ENCODE measurements at regions not wholly inside any gene's neighbourhood (a gene's known extent, or its start where the extent isn't known, plus 50 kb on each side); places are given as distances from the start of the nearest gene placed in this dataset.

GRCh38 chr7:118737935-118738334 is 513.4 kb downstream of the ANKRD7 start:
- ChIA-PET CTCF (no interaction called here), POLR2A (ENCODE audit: low non-redundant PET) (no interaction called here)
- no peak overlapping the region for H3K4me3 ChIP-seq (ENCODE audit: low read depth, low read length, poor library complexity, severe bottlenecking)
- no peaks in the 10 kb centered on the region for H3K36me3 ChIP-seq (ENCODE audit: insufficient read depth, low read length, poor library complexity, severe bottlenecking)
- no peak overlapping the region for H3K27ac ChIP-seq (ENCODE audit: low read depth, low read length, poor library complexity, severe bottlenecking)
- BruUV-seq (replicated peaks): no TSS peak
- no peaks in the 10 kb centered on the region for H3K27me3 ChIP-seq (replicated peaks; ENCODE audit: insufficient read depth, low read depth, low read length, poor library complexity)
- no peaks in the 10 kb centered on the region for H3K9me3 ChIP-seq (ENCODE audit: low read depth, low read length, poor library complexity, severe bottlenecking)
- H3K4me1 ChIP-seq (ENCODE audit: insufficient read depth, low read length, poor library complexity, severe bottlenecking): no peaks in the 10 kb centered on the region
- no peak for DNase-seq (ENCODE audit: low spot score)
- TF ChIP-seq EZH2 (IDR thresholded peaks at IDR 0.05; ENCODE audit: borderline replicate concordance, low read depth, low read length, poor library complexity, severe bottlenecking) (no peak), CTCF (conservative IDR thresholded peaks at IDR 0.05; ENCODE audit: low read depth, low read length) (no peak)
- intact Hi-C loops (cut with micrococcal nuclease; ENCODE audit: unreplicated experiment): no loop called here

- ChIA-PET POLR2A (ENCODE audit: low non-redundant PET) (no interaction called here), CTCF (no interaction called here)
- H3K4me3 ChIP-seq (ENCODE audit: low read depth, low read length, poor library complexity, severe bottlenecking): no peak overlapping the region
- no peak overlapping the region for H3K27ac ChIP-seq (ENCODE audit: low read depth, low read length, poor library complexity, severe bottlenecking)
- no peaks in the 10 kb centered on the region for H3K4me1 ChIP-seq (ENCODE audit: insufficient read depth, low read length, poor library complexity, severe bottlenecking)
- no peaks in the 10 kb centered on the region for H3K9me3 ChIP-seq (ENCODE audit: low read depth, low read length, poor library complexity, severe bottlenecking)
- no peaks in the 10 kb centered on the region for H3K36me3 ChIP-seq (ENCODE audit: insufficient read depth, low read length, poor library complexity, severe bottlenecking)
- no TSS peak for BruUV-seq (replicated peaks)
- intact Hi-C loops (cut with micrococcal nuclease; ENCODE audit: unreplicated experiment): no loop called here
- H3K27me3 ChIP-seq (replicated peaks; ENCODE audit: insufficient read depth, low read depth, low read length, poor library complexity): no peaks in the 10 kb centered on the region
- no peak for DNase-seq (ENCODE audit: low spot score)
- TF ChIP-seq EZH2 (IDR thresholded peaks at IDR 0.05; ENCODE audit: borderline replicate concordance, low read depth, low read length, poor library complexity, severe bottlenecking) (no peak), CTCF (conservative IDR thresholded peaks at IDR 0.05; ENCODE audit: low read depth, low read length) (no peak)
Observed at GRCh38 chr7:118745927-118746326, 521.4 kb downstream of the ANKRD7 start.

- no peak for DNase-seq (ENCODE audit: low spot score)
- H3K4me1 ChIP-seq (ENCODE audit: insufficient read depth, low read length, poor library complexity, severe bottlenecking): no peaks in the 10 kb centered on the region
- H3K9me3 ChIP-seq (ENCODE audit: low read depth, low read length, poor library complexity, severe bottlenecking): no peaks in the 10 kb centered on the region
- CTCF ChIA-PET: no interaction called here
- no peak overlapping the region for H3K4me3 ChIP-seq (ENCODE audit: low read depth, low read length, poor library complexity, severe bottlenecking)
- no peaks in the 10 kb centered on the region for H3K36me3 ChIP-seq (ENCODE audit: insufficient read depth, low read length, poor library complexity, severe bottlenecking)
- BruUV-seq (replicated peaks): no TSS peak
- no peaks in the 10 kb centered on the region for H3K27me3 ChIP-seq (replicated peaks; ENCODE audit: insufficient read depth, low read depth, low read length, poor library complexity)
- POLR2A ChIA-PET (ENCODE audit: low non-redundant PET): no interaction called here
- intact Hi-C loops (cut with micrococcal nuclease; ENCODE audit: unreplicated experiment): no loop called here
- TF ChIP-seq EZH2 (IDR thresholded peaks at IDR 0.05; ENCODE audit: borderline replicate concordance, low read depth, low read length, poor library complexity, severe bottlenecking): no peak
- TF ChIP-seq CTCF (conservative IDR thresholded peaks at IDR 0.05; ENCODE audit: low read depth, low read length): no peak
- no peak overlapping the region for H3K27ac ChIP-seq (ENCODE audit: low read depth, low read length, poor library complexity, severe bottlenecking)
Observed at GRCh38 chr7:118747473-118747872, 523.0 kb downstream of the ANKRD7 start.

Measured in A673 (cell line).